SJSA1 (cell line): ENCODE measurements at regions not wholly inside any gene's neighbourhood (a gene's known extent, or its start where the extent isn't known, plus 50 kb on each side); places are given as distances from the start of the nearest gene placed in this dataset.

Source experiments
- DNase-seq, 2 experiments: peaks; one replicate each; pipeline ENCODE4 v3.0.0-alpha.2; 2015 to 2020; ENCODE audit warnings: low spot score in 2 of 2, low read depth in 1 of 2
- H3K27ac ChIP-seq: fragments of 250-450 bp; sonication (Bioruptor Pico); 2 replicates; pipeline ENCODE4 v1.5.1; 2020; ENCODE audit warnings: mild to moderate bottlenecking, moderate library complexity
- H3K27me3 ChIP-seq: fragments of 250-450 bp; sonication (Bioruptor Pico); replicated peaks from 2 replicates; pipeline ENCODE4 v1.5.1; 2020; ENCODE audit warnings: mild to moderate bottlenecking, moderate library complexity
- H3K36me3 ChIP-seq: fragments of 250-450 bp; sonication (Bioruptor Pico); 2 replicates; pipeline ENCODE4 v1.5.1; 2020; ENCODE audit warnings: mild to moderate bottlenecking
- H3K4me1 ChIP-seq: fragments of 250-450 bp; sonication (Bioruptor Pico); replicated peaks from 2 replicates; pipeline ENCODE4 v1.6.1; 2021; ENCODE audit warnings: mild to moderate bottlenecking
- H3K4me3 ChIP-seq: fragments of 250-450 bp; sonication (Bioruptor Pico); 2 replicates; pipeline ENCODE4 v1.5.1; 2020; ENCODE audit warnings: mild to moderate bottlenecking
- H3K9me3 ChIP-seq: fragments of 250-450 bp; sonication (Bioruptor Pico); replicated peaks from 2 replicates; pipeline ENCODE4 v1.5.1; 2020; ENCODE audit warnings: mild to moderate bottlenecking

GRCh38 chr17:13750816-13751793 is 149.4 kb upstream of the HS3ST3A1 start:
- Histone ChIP-seq H3K27ac (no peak overlapping the region), H3K9me3 (no peaks in the 10 kb centered on the region), H3K4me1 (no peaks in the 10 kb centered on the region), H3K36me3 (no peaks in the 10 kb centered on the region), H3K4me3 (no peak overlapping the region), H3K27me3 (no peaks in the 10 kb centered on the region)
- no peak for DNase-seq

DNA sequence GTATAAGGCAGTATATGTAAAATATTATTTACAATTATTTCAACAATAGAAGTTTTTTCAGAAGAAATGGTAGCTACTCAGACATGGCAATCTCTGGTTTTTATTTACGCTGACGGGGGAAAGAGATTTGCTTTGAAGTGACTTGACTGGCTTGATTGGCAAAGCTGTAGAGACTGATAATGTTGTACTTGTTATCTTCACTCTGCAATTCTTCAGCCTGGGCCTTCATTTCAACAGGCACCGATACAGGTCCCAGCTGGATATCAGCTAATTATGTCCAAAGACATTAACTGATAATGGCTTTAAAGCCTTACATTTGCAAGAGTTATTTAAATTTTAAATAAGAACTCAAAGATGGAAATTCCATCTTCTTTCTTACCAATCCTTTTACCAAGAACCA is 151.4 kb upstream of the HS3ST3A1 start:
- H3K27ac ChIP-seq = no peak overlapping the region
- H3K27me3 ChIP-seq = no peaks in the 10 kb centered on the region
- no peaks in the 10 kb centered on the region for H3K4me1 ChIP-seq
- no peaks in the 10 kb centered on the region for H3K9me3 ChIP-seq
- DNase-seq = no peak
- no peaks in the 10 kb centered on the region for H3K36me3 ChIP-seq
- H3K4me3 ChIP-seq = no peak overlapping the region

- DNase-seq = no peak
- Histone ChIP-seq H3K9me3 (no peaks in the 10 kb centered on the region), H3K36me3 (no peaks in the 10 kb centered on the region), H3K27me3 (no peaks in the 10 kb centered on the region), H3K27ac (no peak overlapping the region), H3K4me1 (no peaks in the 10 kb centered on the region), H3K4me3 (no peak overlapping the region)
Measured at GRCh38 chr17:13753771-13754170, 152.0 kb upstream of the HS3ST3A1 start.

- Histone ChIP-seq H3K4me3 (no peak overlapping the region), H3K9me3 (no peaks in the 10 kb centered on the region), H3K4me1 (no peaks in the 10 kb centered on the region), H3K36me3 (no peaks in the 10 kb centered on the region), H3K27me3 (no peaks in the 10 kb centered on the region), H3K27ac (no peak overlapping the region)
- no peak for DNase-seq
Measured at GRCh38 chr17:13755851-13756250, 154.1 kb upstream of the HS3ST3A1 start.

DNA sequence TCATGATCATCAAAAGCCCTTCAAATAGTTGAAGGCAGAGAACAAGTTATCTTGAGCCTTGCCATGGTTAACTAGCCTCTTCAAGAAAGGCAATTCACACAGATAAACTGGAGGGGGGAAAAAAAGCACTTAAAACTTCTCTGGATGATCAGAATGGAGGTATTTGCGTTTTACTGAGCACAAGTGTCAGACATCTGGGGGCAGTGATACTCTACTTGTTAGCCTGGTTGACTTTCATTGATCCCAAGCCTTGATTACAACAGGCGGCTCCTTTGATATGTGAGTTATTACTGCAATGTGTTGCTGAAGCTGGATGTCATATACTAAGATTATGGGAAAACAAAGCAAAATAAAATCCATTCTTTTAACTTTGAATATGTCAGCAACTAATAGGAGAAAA is 155.0 kb upstream of the HS3ST3A1 start:
- H3K4me3 ChIP-seq = no peak overlapping the region
- no peak overlapping the region for H3K27ac ChIP-seq
- no peaks in the 10 kb centered on the region for H3K27me3 ChIP-seq
- H3K36me3 ChIP-seq = no peaks in the 10 kb centered on the region
- no peaks in the 10 kb centered on the region for H3K9me3 ChIP-seq
- no peak for DNase-seq
- no peaks in the 10 kb centered on the region for H3K4me1 ChIP-seq

DNA sequence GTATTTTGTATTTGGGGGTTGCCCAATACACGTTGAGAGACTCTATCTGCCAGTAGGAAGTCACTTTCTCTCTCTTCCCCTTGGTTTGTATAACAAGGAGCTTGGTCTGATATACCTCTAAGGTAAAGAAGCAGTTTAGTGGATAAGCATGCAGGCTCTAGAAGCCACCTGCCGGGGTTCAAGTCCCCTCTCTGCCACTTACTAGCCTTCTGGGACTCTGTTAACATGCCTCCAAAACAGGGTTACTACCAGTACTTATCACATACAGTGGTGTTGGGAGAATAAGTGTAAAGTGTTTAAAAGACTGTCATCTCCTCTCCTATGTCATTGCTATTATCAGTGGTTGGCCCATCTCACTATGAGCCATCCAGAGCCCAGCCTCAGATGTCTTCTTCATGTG is 156.1 kb upstream of the HS3ST3A1 start:
- Histone ChIP-seq H3K4me1 (no peaks in the 10 kb centered on the region), H3K27me3 (no peaks in the 10 kb centered on the region), H3K27ac (no peak overlapping the region), H3K36me3 (no peaks in the 10 kb centered on the region), H3K4me3 (no peak overlapping the region), H3K9me3 (no peaks in the 10 kb centered on the region)
- no peak for DNase-seq

DNA sequence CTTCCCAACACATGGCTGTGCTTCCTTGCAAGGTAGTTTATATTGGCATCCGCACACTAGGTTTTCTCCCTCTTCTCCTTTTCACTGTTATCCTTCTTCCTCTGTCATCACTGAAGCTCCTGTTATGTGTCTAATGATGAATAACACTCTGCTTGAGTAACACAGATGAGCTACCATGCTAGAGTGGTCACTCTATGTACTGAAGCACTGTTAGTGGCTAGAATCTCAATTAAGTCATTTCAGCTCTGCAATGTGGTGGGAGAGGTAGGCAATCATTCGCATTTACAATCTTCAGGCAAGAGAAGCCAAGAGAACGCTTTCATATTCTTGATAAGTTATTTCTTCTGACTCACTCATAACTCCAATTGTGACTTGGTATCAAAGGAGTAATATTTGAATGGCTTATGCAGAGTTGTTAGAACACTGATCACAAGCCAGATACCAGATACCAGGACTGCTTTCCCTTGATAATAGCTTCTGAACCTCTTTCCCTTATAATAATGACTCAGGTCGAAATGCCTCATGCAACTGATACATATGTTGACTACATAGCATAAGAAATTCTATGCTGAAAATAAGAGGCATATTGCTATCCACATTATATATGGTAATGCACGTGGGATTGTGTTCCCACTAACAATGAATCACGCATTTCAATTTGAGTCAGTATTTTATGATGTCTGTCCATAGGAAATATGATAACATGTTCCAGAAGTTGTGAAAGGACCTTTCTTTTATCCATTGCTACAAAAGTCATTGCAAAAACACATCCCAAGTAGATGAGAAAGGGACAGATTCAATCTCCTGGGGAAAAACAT is 158.0 kb upstream of the HS3ST3A1 start:
- Histone ChIP-seq H3K27ac (no peak overlapping the region), H3K4me1 (no peaks in the 10 kb centered on the region), H3K27me3 (no peaks in the 10 kb centered on the region), H3K36me3 (no peaks in the 10 kb centered on the region), H3K4me3 (no peak overlapping the region), H3K9me3 (no peaks in the 10 kb centered on the region)
- DNase-seq = no peak

DNA sequence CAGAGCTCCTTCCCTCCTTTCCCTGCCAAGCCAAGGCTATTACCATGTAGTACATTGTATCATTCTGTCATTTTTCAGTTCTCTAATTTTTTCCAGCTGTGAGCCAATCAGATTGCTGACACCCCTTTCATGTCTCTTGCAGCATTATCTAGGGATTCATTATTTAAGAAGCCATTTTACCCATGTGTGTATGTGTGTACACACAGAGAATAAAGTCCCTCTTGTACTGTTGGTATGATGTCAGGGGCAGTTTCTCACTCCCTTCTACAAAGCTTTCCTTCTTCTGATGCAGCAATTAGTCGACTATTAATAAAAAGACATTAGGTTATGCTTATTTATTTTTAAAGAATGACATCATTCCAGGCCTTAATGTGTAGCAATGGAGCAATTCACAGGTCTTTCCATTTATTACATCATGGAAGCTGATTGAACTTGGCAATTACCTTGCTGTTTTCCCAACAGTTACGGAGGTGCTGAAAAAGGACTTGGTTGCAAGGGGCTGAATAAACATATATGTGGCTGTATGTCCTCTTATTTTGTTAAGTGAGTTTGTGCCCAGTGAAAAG is 159.4 kb upstream of the HS3ST3A1 start:
- no peak for DNase-seq
- H3K9me3 ChIP-seq = no peaks in the 10 kb centered on the region
- H3K36me3 ChIP-seq = no peaks in the 10 kb centered on the region
- no peaks in the 10 kb centered on the region for H3K4me1 ChIP-seq
- H3K27me3 ChIP-seq = no peaks in the 10 kb centered on the region
- H3K27ac ChIP-seq = no peak overlapping the region
- H3K4me3 ChIP-seq = no peak overlapping the region

- Histone ChIP-seq H3K4me1 (no peaks in the 10 kb centered on the region), H3K27me3 (no peaks in the 10 kb centered on the region), H3K4me3 (no peak overlapping the region), H3K9me3 (peaks cover 5% of the 10 kb centered on the region), H3K27ac (no peak overlapping the region), H3K36me3 (no peaks in the 10 kb centered on the region)
- DNase-seq = no peak
Measured at GRCh38 chr17:13765701-13766100, 164.0 kb upstream of the HS3ST3A1 start.

GRCh38 chr17:13770702-13771101 is 169.0 kb upstream of the HS3ST3A1 start:
- H3K27me3 ChIP-seq = no peaks in the 10 kb centered on the region
- H3K27ac ChIP-seq = no peak overlapping the region
- DNase-seq = no peak
- H3K36me3 ChIP-seq = no peaks in the 10 kb centered on the region
- H3K4me3 ChIP-seq = no peak overlapping the region
- peaks cover 5% of the 10 kb centered on the region for H3K9me3 ChIP-seq
- H3K4me1 ChIP-seq = no peaks in the 10 kb centered on the region

GRCh38 chr17:13775450-13775849 is 173.7 kb upstream of the HS3ST3A1 start:
- H3K9me3 ChIP-seq = no peaks in the 10 kb centered on the region; the same call in 1 of the 2 replicates
- H3K27ac ChIP-seq = no peak overlapping the region
- no peaks in the 10 kb centered on the region for H3K27me3 ChIP-seq
- no peak overlapping the region for H3K4me3 ChIP-seq
- no peak for DNase-seq
- H3K36me3 ChIP-seq = no peaks in the 10 kb centered on the region
- no peaks in the 10 kb centered on the region for H3K4me1 ChIP-seq

GRCh38 chr17:13776027-13776551 is 174.4 kb upstream of the HS3ST3A1 start:
- H3K27me3 ChIP-seq = no peaks in the 10 kb centered on the region
- no peaks in the 10 kb centered on the region for H3K36me3 ChIP-seq
- no peak overlapping the region for H3K4me3 ChIP-seq
- no peak overlapping the region for H3K27ac ChIP-seq
- no peak for DNase-seq
- no peaks in the 10 kb centered on the region for H3K9me3 ChIP-seq
- H3K4me1 ChIP-seq = no peaks in the 10 kb centered on the region

- no peaks in the 10 kb centered on the region for H3K27me3 ChIP-seq
Measured at GRCh38 chr17:13777003-13777402, 175.3 kb upstream of the HS3ST3A1 start.

More at GRCh38 chr17:13777003-13777402, 175.3 kb upstream of the HS3ST3A1 start:
- no peaks in the 10 kb centered on the region for H3K9me3 ChIP-seq
- DNase-seq = no peak
- no peaks in the 10 kb centered on the region for H3K36me3 ChIP-seq
- no peak overlapping the region for H3K4me3 ChIP-seq
- no peaks in the 10 kb centered on the region for H3K4me1 ChIP-seq
- no peak overlapping the region for H3K27ac ChIP-seq
